ENCODE measurements at regions not wholly inside any gene's neighbourhood (a gene's known extent, or its start where the extent isn't known, plus 50 kb on each side); places are given as distances from the start of the nearest gene placed in this dataset.

DNA sequence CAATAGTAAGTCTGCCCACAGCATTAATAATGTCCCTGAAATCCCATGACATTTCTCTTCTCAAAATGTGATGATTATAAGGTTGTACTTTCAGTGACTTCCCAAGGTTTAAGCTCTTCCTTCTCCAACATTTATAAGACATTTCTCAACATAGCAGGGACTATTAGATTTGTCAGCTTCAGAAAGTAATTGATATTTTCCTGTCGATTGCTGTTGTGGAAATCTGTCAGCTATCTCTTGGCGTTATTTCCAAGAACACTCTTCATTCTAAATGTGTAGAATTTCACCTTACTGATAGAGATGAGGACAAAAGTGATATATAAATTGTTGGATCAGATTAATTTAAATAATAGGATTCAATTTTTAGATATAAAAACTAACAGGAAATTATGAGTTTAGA, 149.7 kb upstream of the IMPG1 start:
- no peak for TF ChIP-seq CTCF (IDR thresholded peaks at IDR 0.05 in 2 of 3, conservative IDR thresholded peaks at IDR 0.05 in 1 of 3; ENCODE audit: borderline replicate concordance in 1 of 3, insufficient read depth in 1 of 3, low read depth in 2 of 3, low read length in 2 of 3)
- no peak for TF ChIP-seq ZBTB33 (IDR thresholded peaks at IDR 0.05; ENCODE audit: extremely low read depth, insufficient replicate concordance, low read length)
- no peak for TF ChIP-seq EZH2 (IDR thresholded peaks at IDR 0.05)
- no peak for TF ChIP-seq SP1 (IDR thresholded peaks at IDR 0.05; ENCODE audit: low read depth)
- no peak for TF ChIP-seq SIN3A (IDR thresholded peaks at IDR 0.05; ENCODE audit: low read depth)
- TF ChIP-seq RAD21 (IDR thresholded peaks at IDR 0.05; ENCODE audit: low read depth) = no peak
- no peak for TF ChIP-seq ATF3 (IDR thresholded peaks at IDR 0.05)
- TF ChIP-seq POLR2A (IDR thresholded peaks at IDR 0.05; ENCODE audit: borderline replicate concordance, extremely low read depth, insufficient read depth, insufficient read length) = no peak
- TF ChIP-seq EZH2phosphoT487 (IDR thresholded peaks at IDR 0.05; ENCODE audit: borderline replicate concordance) = no peak
- no peak for TF ChIP-seq POLR2AphosphoS5 (IDR thresholded peaks at IDR 0.05; ENCODE audit: low read depth, low read length)
- TF ChIP-seq ELF1 (IDR thresholded peaks at IDR 0.05; ENCODE audit: borderline replicate concordance, low read depth) = no peak
- TF ChIP-seq MAX (IDR thresholded peaks at IDR 0.05) = no peak

All from HCT116 (cell line).